HepG2 (cell line): ENCODE measurements at regions not wholly inside any gene's neighbourhood (a gene's known extent, or its start where the extent isn't known, plus 50 kb on each side); places are given as distances from the start of the nearest gene placed in this dataset.

Experiments
- MEIS2 ChIP-seq: sonication (generic); formaldehyde crosslinking; IDR thresholded peaks from 2 replicates; pipeline ENCODE4 v1.9.0; 2021; ENCODE audit warnings: mild to moderate bottlenecking, missing genetic modification reagents
- TF ChIP-seq, protein P1 (sequence below): sonication (generic); formaldehyde crosslinking; IDR thresholded peaks from 2 replicates; pipeline ENCODE4 v1.5.0; 2020; ENCODE audit warnings: mild to moderate bottlenecking, missing genetic modification reagents, moderate library complexity

GRCh38 chr20:50271176-50271575 is 80.5 kb downstream of the CEBPB start:
- TF ChIP-seq, protein P1, sequence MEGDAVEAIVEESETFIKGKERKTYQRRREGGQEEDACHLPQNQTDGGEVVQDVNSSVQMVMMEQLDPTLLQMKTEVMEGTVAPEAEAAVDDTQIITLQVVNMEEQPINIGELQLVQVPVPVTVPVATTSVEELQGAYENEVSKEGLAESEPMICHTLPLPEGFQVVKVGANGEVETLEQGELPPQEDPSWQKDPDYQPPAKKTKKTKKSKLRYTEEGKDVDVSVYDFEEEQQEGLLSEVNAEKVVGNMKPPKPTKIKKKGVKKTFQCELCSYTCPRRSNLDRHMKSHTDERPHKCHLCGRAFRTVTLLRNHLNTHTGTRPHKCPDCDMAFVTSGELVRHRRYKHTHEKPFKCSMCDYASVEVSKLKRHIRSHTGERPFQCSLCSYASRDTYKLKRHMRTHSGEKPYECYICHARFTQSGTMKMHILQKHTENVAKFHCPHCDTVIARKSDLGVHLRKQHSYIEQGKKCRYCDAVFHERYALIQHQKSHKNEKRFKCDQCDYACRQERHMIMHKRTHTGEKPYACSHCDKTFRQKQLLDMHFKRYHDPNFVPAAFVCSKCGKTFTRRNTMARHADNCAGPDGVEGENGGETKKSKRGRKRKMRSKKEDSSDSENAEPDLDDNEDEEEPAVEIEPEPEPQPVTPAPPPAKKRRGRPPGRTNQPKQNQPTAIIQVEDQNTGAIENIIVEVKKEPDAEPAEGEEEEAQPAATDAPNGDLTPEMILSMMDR, result no peak
- no peak for TF ChIP-seq MEIS2
